Left lung (tissue), 4 donors: ENCODE measurements at regions not wholly inside any gene's neighbourhood (a gene's known extent, or its start where the extent isn't known, plus 50 kb on each side); places are given as distances from the start of the nearest gene placed in this dataset.

Experiments
- ATAC-seq: fragments of 200-7000 bp; cut with Tn5 transposase; one replicate; pipeline ENCODE4 v1.9.1; 2020; ENCODE audit warnings: moderate library complexity
- DNase-seq, 4 donors: peaks; one replicate each; pipeline ENCODE4 v3.0.0-alpha.2; 2013 to 2020
- H3K27ac ChIP-seq, 2 donors: fragments of 200-600 bp; sonication (generic) in 1 of 2; one replicate each; pipeline versions ENCODE4 v1.5.0 to v1.8.0; 2020 to 2021
- H3K27me3 ChIP-seq, 2 donors: fragments of 200-600 bp; sonication (generic) in 1 of 2; one replicate each; pipeline versions ENCODE4 v1.5.0 to v1.8.0; 2020 to 2021
- H3K36me3 ChIP-seq, 2 donors: fragments of 200-600 bp; sonication (generic) in 1 of 2; one replicate each; pipeline versions ENCODE4 v1.5.0 to v1.8.0; 2020 to 2021
- H3K4me1 ChIP-seq, 2 donors: fragments of 200-600 bp; one replicate each; pipeline ENCODE4 v1.8.0; 2021
- H3K4me3 ChIP-seq, 2 donors: fragments of 200-600 bp; sonication (generic) in 1 of 2; one replicate each; pipeline versions ENCODE4 v1.5.0 to v1.8.0; 2020 to 2021; ENCODE audit warnings: mild to moderate bottlenecking in 1 of 2
- H3K9me3 ChIP-seq, 2 donors: fragments of 200-600 bp; sonication (generic) in 1 of 2; one replicate each; pipeline versions ENCODE4 v1.5.0 to v1.8.0; 2020 to 2021
- intact Hi-C, 2 donors: fragments of 100-400 bp; cut with DNase I; formaldehyde crosslinking; loops; one replicate each; pipeline versions ENCODE4 v1.11.2 to v1.14.2; 2022
- TF ChIP-seq, protein P1 (sequence below), 2 donors: fragments of 200-600 bp; sonication (generic) in 1 of 2; IDR thresholded peaks; one replicate each; pipeline versions ENCODE4 v1.5.0 to v1.8.0; 2021; ENCODE audit warnings: antibody characterized with exemption in 2 of 2
- donor health status: DM: no; HTN: yes; CAD: no.
- donor health status: DM: no; HTN: no; CAD: no.

DNA sequence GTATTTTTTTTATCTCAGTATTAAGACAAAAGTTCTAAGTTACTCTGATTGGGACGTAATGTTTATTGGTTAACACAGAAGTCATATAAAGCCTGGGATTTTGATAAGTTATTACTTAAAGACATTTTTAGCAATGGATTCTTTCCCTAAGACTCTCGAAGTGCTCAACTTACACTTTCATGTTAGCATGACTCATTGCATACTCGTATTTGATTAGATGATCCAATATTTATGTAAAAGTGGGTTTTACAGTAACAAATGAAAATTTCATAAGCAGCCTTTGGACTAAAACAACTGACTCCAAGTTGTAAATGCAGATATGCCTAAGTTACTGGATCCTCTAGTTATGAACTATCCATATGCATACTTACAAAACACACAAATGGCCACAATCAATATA, 567.7 kb upstream of the NUDT12 start:
- no peaks in the 10 kb centered on the region for H3K36me3 ChIP-seq
- DNase-seq = no peak
- H3K9me3 ChIP-seq = peaks cover 0 to 9% of the 10 kb centered on the region in 2 donors
- no peak overlapping the region for H3K4me3 ChIP-seq
- H3K4me1 ChIP-seq = no peaks in the 10 kb centered on the region
- ATAC-seq = no peak
- TF ChIP-seq, protein P1, sequence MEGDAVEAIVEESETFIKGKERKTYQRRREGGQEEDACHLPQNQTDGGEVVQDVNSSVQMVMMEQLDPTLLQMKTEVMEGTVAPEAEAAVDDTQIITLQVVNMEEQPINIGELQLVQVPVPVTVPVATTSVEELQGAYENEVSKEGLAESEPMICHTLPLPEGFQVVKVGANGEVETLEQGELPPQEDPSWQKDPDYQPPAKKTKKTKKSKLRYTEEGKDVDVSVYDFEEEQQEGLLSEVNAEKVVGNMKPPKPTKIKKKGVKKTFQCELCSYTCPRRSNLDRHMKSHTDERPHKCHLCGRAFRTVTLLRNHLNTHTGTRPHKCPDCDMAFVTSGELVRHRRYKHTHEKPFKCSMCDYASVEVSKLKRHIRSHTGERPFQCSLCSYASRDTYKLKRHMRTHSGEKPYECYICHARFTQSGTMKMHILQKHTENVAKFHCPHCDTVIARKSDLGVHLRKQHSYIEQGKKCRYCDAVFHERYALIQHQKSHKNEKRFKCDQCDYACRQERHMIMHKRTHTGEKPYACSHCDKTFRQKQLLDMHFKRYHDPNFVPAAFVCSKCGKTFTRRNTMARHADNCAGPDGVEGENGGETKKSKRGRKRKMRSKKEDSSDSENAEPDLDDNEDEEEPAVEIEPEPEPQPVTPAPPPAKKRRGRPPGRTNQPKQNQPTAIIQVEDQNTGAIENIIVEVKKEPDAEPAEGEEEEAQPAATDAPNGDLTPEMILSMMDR (IDR thresholded peaks at IDR 0.05) = no peak
- H3K27me3 ChIP-seq = no peaks in the 10 kb centered on the region
- no peak overlapping the region for H3K27ac ChIP-seq
- intact Hi-C loops = no loop called here

DNA sequence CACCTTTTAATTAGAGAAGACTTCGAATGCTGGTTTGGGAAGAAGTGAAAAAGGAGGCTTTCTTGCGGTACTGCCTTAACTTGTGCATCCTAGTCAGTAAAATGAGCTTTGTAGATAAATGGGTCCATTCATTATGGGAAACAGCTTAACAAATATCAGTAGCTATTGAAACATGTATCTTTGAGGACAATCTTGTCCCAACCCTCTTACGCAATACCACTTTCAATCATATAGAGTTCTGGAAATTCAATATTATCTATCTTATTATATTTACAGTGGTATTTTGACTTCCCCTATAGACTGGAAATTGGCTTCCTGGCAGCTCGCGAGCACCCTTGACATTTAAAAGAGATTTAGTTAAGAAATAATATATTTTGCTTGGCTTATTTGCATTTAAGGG, 565.8 kb upstream of the NUDT12 start:
- no peak for ATAC-seq
- Histone ChIP-seq H3K27me3 (no peaks in the 10 kb centered on the region), H3K9me3 (no peaks in the 10 kb centered on the region), H3K4me3 (no peak overlapping the region), H3K36me3 (no peaks in the 10 kb centered on the region), H3K27ac (no peak overlapping the region), H3K4me1 (no peaks in the 10 kb centered on the region)
- TF ChIP-seq, protein P1 (IDR thresholded peaks at IDR 0.05) = no peak
- intact Hi-C loops = no loop called here
- DNase-seq = no peak

DNA sequence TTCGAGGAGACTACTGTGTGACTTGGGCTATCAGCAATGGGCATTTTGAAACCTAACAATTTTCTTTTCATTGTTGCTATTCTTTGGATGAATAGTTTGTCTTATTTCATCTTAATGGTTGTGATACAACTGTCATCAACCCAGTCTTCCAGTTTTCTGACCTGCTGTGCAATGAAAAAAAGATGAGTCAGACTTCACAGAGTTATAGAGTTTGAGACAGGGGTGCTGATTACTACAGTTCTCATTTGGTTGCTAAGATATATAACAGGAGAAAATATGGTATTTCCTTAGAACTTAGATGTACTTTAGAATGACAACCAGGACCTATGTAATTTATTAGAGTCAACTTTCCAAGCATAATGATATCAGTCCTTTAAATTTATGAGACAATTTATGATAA, 564.4 kb upstream of the NUDT12 start:
- intact Hi-C loops = no loop called here
- H3K27ac ChIP-seq = no peak overlapping the region
- DNase-seq (no peak), ATAC-seq (no peak)
- TF ChIP-seq, protein P1 (IDR thresholded peaks at IDR 0.05) = no peak
- H3K4me3 ChIP-seq = no peak overlapping the region
- no peaks in the 10 kb centered on the region for H3K4me1 ChIP-seq
- no peaks in the 10 kb centered on the region for H3K36me3 ChIP-seq
- H3K27me3 ChIP-seq = no peaks in the 10 kb centered on the region
- H3K9me3 ChIP-seq = no peaks in the 10 kb centered on the region

DNA sequence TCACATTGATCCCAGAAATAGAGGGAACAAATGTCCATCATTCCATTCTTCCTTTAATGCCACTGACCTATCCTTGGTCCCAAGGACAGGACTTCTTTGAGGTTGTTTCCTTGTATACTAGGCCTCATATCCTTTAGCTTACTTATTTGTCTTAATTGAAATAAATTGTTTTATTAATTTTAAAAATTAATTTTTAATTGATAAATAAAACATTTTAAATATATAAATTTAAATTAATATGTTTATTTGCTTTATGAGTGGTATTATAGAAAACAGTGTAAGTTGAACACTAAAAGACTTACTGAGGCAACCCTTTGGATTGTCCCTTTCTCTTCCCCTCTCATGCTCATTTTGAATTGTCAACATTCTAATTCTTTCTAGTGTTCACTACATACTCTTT, 556.9 kb upstream of the NUDT12 start:
- Histone ChIP-seq H3K27ac (no peak overlapping the region), H3K9me3 (no peaks in the 10 kb centered on the region), H3K4me3 (no peak overlapping the region), H3K4me1 (no peaks in the 10 kb centered on the region), H3K36me3 (no peaks in the 10 kb centered on the region), H3K27me3 (no peaks in the 10 kb centered on the region)
- intact Hi-C loops = no loop called here
- TF ChIP-seq, protein P1 (IDR thresholded peaks at IDR 0.05) = no peak
- DNase-seq (no peak), ATAC-seq (no peak)

DNA sequence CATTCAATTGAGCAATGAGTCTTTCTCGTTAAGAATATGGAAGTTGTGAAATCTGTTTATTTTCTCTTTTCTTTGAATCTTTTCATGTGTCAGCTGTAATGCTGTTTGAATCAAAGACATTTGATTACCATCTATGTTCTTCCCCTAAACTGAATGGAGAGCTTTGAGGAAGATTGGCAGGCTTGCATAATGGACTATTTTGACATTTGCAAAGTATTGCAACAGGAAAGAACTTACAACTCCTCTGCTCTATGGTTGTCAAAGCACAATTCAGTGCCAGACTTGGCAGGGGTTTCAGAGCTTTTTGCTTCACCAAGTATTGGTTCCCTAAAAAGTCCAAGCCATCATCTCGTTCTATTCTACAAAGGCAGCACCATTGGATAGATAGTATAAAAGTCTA, 549.0 kb upstream of the NUDT12 start:
- intact Hi-C loops = no loop called here
- DNase-seq (peak in 1 of 4 donors; percentile 5), ATAC-seq (no peak)
- no peaks in the 10 kb centered on the region for H3K27me3 ChIP-seq
- TF ChIP-seq, protein P1 (IDR thresholded peaks at IDR 0.05) = no peak
- peaks cover 0 to 4% of the 10 kb centered on the region in 2 donors for H3K9me3 ChIP-seq
- H3K36me3 ChIP-seq = no peaks in the 10 kb centered on the region
- H3K27ac ChIP-seq = no peak overlapping the region
- no peak overlapping the region for H3K4me3 ChIP-seq
- H3K4me1 ChIP-seq = no peaks in the 10 kb centered on the region
